GM12878 (cell line): ENCODE measurements at regions not wholly inside any gene's neighbourhood (a gene's known extent, or its start where the extent isn't known, plus 50 kb on each side); places are given as distances from the start of the nearest gene placed in this dataset.

ENCODE experiments used
- ATAC-seq: fragments of 200-7000 bp; cut with Tn5 transposase; 3 replicates; pipeline ENCODE4 v1.9.1; 2020; ENCODE audit warnings: mild to moderate bottlenecking, moderate library complexity
- BruUV-seq: library from RNA; stranded (reverse); fragments of 400-500 nt; replicated peaks from 2 replicates; lab custom pipeline; 2021; lab: Mats Ljungman, UMichigan
- CTCF ChIA-PET: fragments of 300-600 bp; sonication (Branson Sonifier 250); formaldehyde crosslinking; extraction: SDS; loops from one replicate; lab custom pipeline; 2021; ENCODE audit warnings: inconsistent platforms; lab: Yijun Ruan, JAX
- POLR2A ChIA-PET: fragments of 350-600 bp; formaldehyde crosslinking; extraction: SDS; loops from one replicate; lab custom pipeline; 2021; ENCODE audit warnings: inconsistent platforms; lab: Charles Lee
- RAD21 ChIA-PET: fragments of 300-600 bp; sonication (Branson Sonifier 250); formaldehyde crosslinking; loops from one replicate; lab custom pipeline; 2023; ENCODE audit warnings: antibody characterized with exemption; ENCODE audit not compliant: unreplicated experiment; lab: Charles Lee
- SMC1A ChIA-PET: fragments of 300-600 bp; sonication (Branson Sonifier 250); formaldehyde crosslinking; loops from one replicate; lab custom pipeline; 2023; ENCODE audit not compliant: unreplicated experiment, uncharacterized antibody; lab: Charles Lee
- DNase-seq: peaks from one replicate; pipeline ENCODE4 v3.0.0-alpha.2; 2011; ENCODE audit warnings: low read depth, low spot score
- FAIRE-seq: peaks from 3 replicates; lab custom pipeline; 2011; peaks lifted over from hg19 to GRCh38; lab: Jason Lieb, UNC
- H2AFZ ChIP-seq: 2 replicates; pipeline ENCODE4 v1.6.0; 2011; ENCODE audit warnings: low read depth, low read length, control low read depth; ENCODE audit not compliant: control insufficient read depth
- H3K27ac ChIP-seq: 2 replicates; pipeline ENCODE4 v1.5.1; 2011; ENCODE audit warnings: control low read depth; ENCODE audit not compliant: control insufficient read depth, insufficient read depth
- H3K27me3 ChIP-seq, 2 experiments: replicated peaks in 1 of 2; 2 replicates each; pipeline versions ENCODE4 v1.6.0 to v1.6.1; 2011; ENCODE audit warnings: low read length in 1 of 2; ENCODE audit not compliant: control insufficient read depth in 2 of 2, insufficient read depth in 2 of 2
- H3K36me3 ChIP-seq, 2 experiments: 2 replicates each; pipeline ENCODE4 v1.5.1; 2011; ENCODE audit warnings: low read length in 1 of 2; ENCODE audit not compliant: control insufficient read depth in 2 of 2, insufficient read depth in 2 of 2
- H3K4me1 ChIP-seq: 2 replicates; pipeline ENCODE4 v1.6.1; 2011; ENCODE audit warnings: mild to moderate bottlenecking, low read length, moderate library complexity, mixed read lengths; ENCODE audit not compliant: control insufficient read depth, insufficient read depth
- H3K4me2 ChIP-seq: 2 replicates; pipeline ENCODE4 v1.6.0; 2011; ENCODE audit warnings: control low read depth; ENCODE audit not compliant: control insufficient read depth, insufficient read depth
- H3K4me3 ChIP-seq: fragments of 200-600 bp; sonication (generic); 2 replicates; pipeline ENCODE4 v1.5.1; 2016
- H3K79me2 ChIP-seq: 2 replicates; pipeline ENCODE4 v1.6.0; 2011; ENCODE audit warnings: low read length; ENCODE audit not compliant: control insufficient read depth, insufficient read depth
- H3K9ac ChIP-seq: 2 replicates; pipeline ENCODE4 v1.8.0; 2011; ENCODE audit warnings: low read length, control low read depth, mixed read lengths; ENCODE audit not compliant: control insufficient read depth, insufficient read depth
- H3K9me3 ChIP-seq: replicated peaks from 3 replicates; pipeline ENCODE4 v1.5.1; 2011; ENCODE audit warnings: mild to moderate bottlenecking, low read length; ENCODE audit not compliant: control insufficient read depth, insufficient read depth
- H4K20me1 ChIP-seq: 2 replicates; pipeline ENCODE4 v1.6.0; 2011; ENCODE audit not compliant: control insufficient read depth, insufficient read depth
- CREM ChIP-seq: IDR thresholded peaks from 2 replicates; pipeline ENCODE4 v1.6.1; 2014; ENCODE audit warnings: antibody characterized with exemption, low read depth
- E4F1 ChIP-seq: fragments of 450-650 bp; IDR thresholded peaks from 2 replicates; pipeline ENCODE4 v1.6.1; 2018; ENCODE audit warnings: borderline replicate concordance, mild to moderate bottlenecking; ENCODE audit not compliant: partially characterized antibody
- ESRRA ChIP-seq: IDR thresholded peaks from 2 replicates; pipeline ENCODE4 v1.6.1; 2012; ENCODE audit warnings: mild to moderate bottlenecking, low read length, improper control_type of control experiment
- ETV6 ChIP-seq, 2 experiments: fragments of 450-650 bp in 1 of 2; IDR thresholded peaks in 1 of 2; conservative IDR thresholded peaks in 1 of 2; 2 replicates each; pipeline ENCODE4 v1.6.1; 2014; ENCODE audit warnings: antibody characterized with exemption in 1 of 2, borderline replicate concordance in 1 of 2, low read depth in 1 of 2, mild to moderate bottlenecking in 1 of 2, moderate library complexity in 1 of 2
- FOXM1 ChIP-seq: IDR thresholded peaks from 2 replicates; pipeline ENCODE4 v1.6.1; 2012; ENCODE audit warnings: low read depth, mild to moderate bottlenecking, inconsistent platforms, low read length, moderate library complexity
- IKZF1 ChIP-seq: fragments of 450-650 bp; conservative IDR thresholded peaks from 2 replicates; pipeline ENCODE4 v1.6.1; 2017; ENCODE audit warnings: antibody characterized with exemption, mild to moderate bottlenecking
- IKZF2 ChIP-seq, 2 experiments: fragments of 450-650 bp; IDR thresholded peaks; 2 replicates each; pipeline ENCODE4 v1.6.1; 2017; ENCODE audit warnings: mild to moderate bottlenecking in 2 of 2, moderate library complexity in 2 of 2
- JUNB ChIP-seq: IDR thresholded peaks from 2 replicates; pipeline ENCODE4 v1.6.1; 2016; ENCODE audit warnings: antibody characterized with exemption, mild to moderate bottlenecking
- NFYB ChIP-seq: IDR thresholded peaks from 2 replicates; pipeline ENCODE4 v1.6.1; 2011; ENCODE audit warnings: low read depth, mild to moderate bottlenecking, low read length, improper control_type of control experiment, moderate library complexity; ENCODE audit not compliant: insufficient read depth
- NKRF ChIP-seq: fragments of 450-650 bp; conservative IDR thresholded peaks from 2 replicates; pipeline ENCODE4 v1.6.1; 2017; ENCODE audit warnings: mild to moderate bottlenecking, moderate library complexity
- NR2F1 ChIP-seq: fragments of 450-650 bp; conservative IDR thresholded peaks from 2 replicates; pipeline ENCODE4 v1.6.1; 2017; ENCODE audit warnings: mild to moderate bottlenecking
- PBX3 ChIP-seq: IDR thresholded peaks from 2 replicates; pipeline ENCODE4 v1.6.1; 2011; ENCODE audit warnings: mild to moderate bottlenecking, low read depth, low read length, moderate library complexity; ENCODE audit not compliant: insufficient replicate concordance
- PML ChIP-seq: IDR thresholded peaks from 2 replicates; pipeline ENCODE4 v1.6.1; 2012; ENCODE audit warnings: low read length, inconsistent platforms
- SIN3A ChIP-seq: IDR thresholded peaks from 2 replicates; pipeline ENCODE4 v1.6.1; 2012; ENCODE audit warnings: low read depth, low read length, improper control_type of control experiment
- SMAD1 ChIP-seq: fragments of 450-650 bp; IDR thresholded peaks from 2 replicates; pipeline ENCODE4 v1.6.1; 2018; ENCODE audit warnings: mild to moderate bottlenecking, low read depth; ENCODE audit not compliant: partially characterized antibody
- SP1 ChIP-seq: IDR thresholded peaks from one replicate; pipeline ENCODE4 v1.6.1; 2011; ENCODE audit warnings: low read depth, low read length
- SREBF1 ChIP-seq: IDR thresholded peaks from 2 replicates; pipeline ENCODE4 v1.6.1; 2012; ENCODE audit warnings: mild to moderate bottlenecking, low read length
- WRNIP1 ChIP-seq: IDR thresholded peaks from 2 replicates; pipeline ENCODE4 v1.6.1; 2011; ENCODE audit warnings: low read depth, low read length, improper control_type of control experiment, borderline replicate concordance
- ZNF24 ChIP-seq: fragments of 450-650 bp; IDR thresholded peaks from 2 replicates; pipeline ENCODE4 v1.6.1; 2017; ENCODE audit warnings: antibody characterized with exemption, mild to moderate bottlenecking
- ZSCAN29 ChIP-seq: fragments of 450-650 bp; IDR thresholded peaks from 2 replicates; pipeline ENCODE4 v1.6.1; 2017; ENCODE audit warnings: mild to moderate bottlenecking, moderate library complexity
- WGBS: methylation state at CpG from one replicate; pipeline ENCODE4 v1.1.6; 2016; ENCODE audit warnings: low lambda C conversion rate; ENCODE audit not compliant: insufficient replicate concordance, insufficient coverage; ENCODE audit errors: missing lambda C conversion rate; 5-methylcytosine and 5-hydroxymethylcytosine counted together
- in situ Hi-C: fragments of 300-500 bp; cut with MboI; formaldehyde crosslinking; loops from 9 replicates; pipeline ENCODE4 v1.14.3; 2018; ENCODE audit warnings: mixed read lengths
- intact Hi-C: fragments of 100-400 bp; cut with micrococcal nuclease; formaldehyde crosslinking; loops from one replicate; pipeline ENCODE4 v1.14.2; 2022; ENCODE audit not compliant: unreplicated experiment

GRCh38 chr9:85302938-85303756 is 438.6 kb downstream of the AGTPBP1 start:
- Histone ChIP-seq H3K4me2 (no peak overlapping the region), H3K4me3 (no peak overlapping the region), H3K9me3 (no peaks in the 10 kb centered on the region), H3K79me2 (no peaks in the 10 kb centered on the region), H3K4me1 (no peaks in the 10 kb centered on the region), H3K27ac (no peak overlapping the region), H2AFZ (no peak overlapping the region), H3K27me3 (no peaks in the 10 kb centered on the region), H3K36me3 (no peaks in the 10 kb centered on the region), H3K9ac (no peak overlapping the region), H4K20me1 (no peaks in the 10 kb centered on the region)
- FAIRE-seq (no peak), DNase-seq (no peak), ATAC-seq (peak; percentile 71)
- SMC1A ChIA-PET = interaction anchor here (0.7 kb wide), 1 partner anchor 620 kb away, joined by 3 read pairs; no protein-coding TSS in a partner anchor
- intact Hi-C loops = no loop called here
- CTCF ChIA-PET = no interaction called here
- BruUV-seq = no TSS peak
- WGBS = 13% methylated on average over 7 of the region's 7 CpGs
- RAD21 ChIA-PET = no interaction called here
- POLR2A ChIA-PET = interaction anchor here (0.6 kb wide), 1 partner anchor 801 kb away, joined by 3 read pairs; no protein-coding TSS in a partner anchor
- in situ Hi-C loops = no loop called here
- TF ChIP-seq NR2F1 (no peak), ESRRA (no peak), JUNB (peak; percentile 72), SP1 (no peak), NKRF (no peak), ZSCAN29 (no peak), E4F1 (no peak), NFYB (no peak), WRNIP1 (no peak), SIN3A (no peak), IKZF2 (IDR thresholded peaks at IDR 0.05) (0 out of 4 replicates have a peak, but pooled peaks of 1 of the 2 experiments have one; percentile 17), IKZF1 (0 out of 2 replicates have a peak, but pooled peaks have one; percentile 29), SMAD1 (no peak), PML (0 out of 2 replicates have a peak, but pooled peaks have one; percentile 38), SREBF1 (no peak), ZNF24 (no peak), CREM (peak; percentile 28; the same call in 1 of the 2 replicates), ETV6 (conservative IDR thresholded peaks at IDR 0.05 in 1 of 2, IDR thresholded peaks at IDR 0.05 in 1 of 2; ENCODE audit: borderline replicate concordance in 1 of 2, low read depth in 1 of 2) (peak in 1 of 2 experiments; percentile 58; a peak in 1 of 4 replicates), PBX3 (no peak), FOXM1 (peak; percentile 47; the same call in 1 of the 2 replicates)
